ENCODE measurements at regions not wholly inside any gene's neighbourhood (a gene's known extent, or its start where the extent isn't known, plus 50 kb on each side); places are given as distances from the start of the nearest gene placed in this dataset.

DNA sequence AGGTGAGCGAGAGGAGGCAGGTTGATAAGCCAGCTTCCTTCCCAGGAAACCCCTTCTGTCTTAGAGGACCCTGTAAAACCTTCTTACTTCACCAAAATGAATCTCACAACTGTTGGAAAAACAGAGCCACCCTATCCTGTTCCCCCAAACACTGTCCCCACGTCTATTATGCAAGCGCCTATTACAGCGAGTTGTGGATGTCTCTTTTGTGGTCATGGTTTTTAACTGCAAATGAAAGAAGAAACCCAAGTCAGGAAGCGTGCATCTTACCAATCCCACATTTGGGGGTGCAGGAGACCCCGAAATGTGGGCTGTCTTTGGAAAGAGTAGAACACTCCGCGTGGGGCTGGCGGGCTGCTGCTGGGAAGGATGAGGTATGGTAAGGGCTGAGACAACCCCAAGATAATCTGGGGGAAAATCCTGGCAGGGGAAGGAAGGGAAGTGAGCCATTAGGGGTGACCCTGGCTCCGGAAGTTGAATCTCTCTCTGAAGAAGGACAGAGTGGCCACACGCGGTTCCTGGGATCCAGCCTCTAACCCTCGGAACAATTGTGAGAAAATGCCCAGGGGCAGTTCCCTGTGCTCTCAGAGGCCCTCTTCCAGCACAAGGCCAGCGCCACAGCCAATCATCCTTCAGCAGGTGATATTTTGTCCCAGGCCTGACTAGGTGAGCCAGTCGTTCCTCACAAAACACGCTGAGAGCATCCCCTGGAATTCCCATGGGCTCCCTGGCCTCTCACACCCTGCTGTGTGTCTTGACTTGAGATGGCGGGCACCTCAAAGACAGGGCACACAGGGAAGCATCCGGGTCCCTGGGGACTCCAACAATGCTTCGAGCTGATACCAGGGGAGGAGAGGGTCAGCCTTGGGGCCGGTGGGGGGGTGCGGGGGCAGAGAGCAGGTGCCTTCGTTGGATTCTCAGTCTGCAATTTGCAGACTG is 168.5 kb upstream of the IRF2BP2 start:
- TF ChIP-seq, protein P1, sequence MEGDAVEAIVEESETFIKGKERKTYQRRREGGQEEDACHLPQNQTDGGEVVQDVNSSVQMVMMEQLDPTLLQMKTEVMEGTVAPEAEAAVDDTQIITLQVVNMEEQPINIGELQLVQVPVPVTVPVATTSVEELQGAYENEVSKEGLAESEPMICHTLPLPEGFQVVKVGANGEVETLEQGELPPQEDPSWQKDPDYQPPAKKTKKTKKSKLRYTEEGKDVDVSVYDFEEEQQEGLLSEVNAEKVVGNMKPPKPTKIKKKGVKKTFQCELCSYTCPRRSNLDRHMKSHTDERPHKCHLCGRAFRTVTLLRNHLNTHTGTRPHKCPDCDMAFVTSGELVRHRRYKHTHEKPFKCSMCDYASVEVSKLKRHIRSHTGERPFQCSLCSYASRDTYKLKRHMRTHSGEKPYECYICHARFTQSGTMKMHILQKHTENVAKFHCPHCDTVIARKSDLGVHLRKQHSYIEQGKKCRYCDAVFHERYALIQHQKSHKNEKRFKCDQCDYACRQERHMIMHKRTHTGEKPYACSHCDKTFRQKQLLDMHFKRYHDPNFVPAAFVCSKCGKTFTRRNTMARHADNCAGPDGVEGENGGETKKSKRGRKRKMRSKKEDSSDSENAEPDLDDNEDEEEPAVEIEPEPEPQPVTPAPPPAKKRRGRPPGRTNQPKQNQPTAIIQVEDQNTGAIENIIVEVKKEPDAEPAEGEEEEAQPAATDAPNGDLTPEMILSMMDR (IDR thresholded peaks at IDR 0.05) = no peak
- TF ChIP-seq POLR2A (IDR thresholded peaks at IDR 0.05) = no peak

Measured in uterus (tissue), 2 donors.